ENCODE measurements at regions not wholly inside any gene's neighbourhood (a gene's known extent, or its start where the extent isn't known, plus 50 kb on each side); places are given as distances from the start of the nearest gene placed in this dataset.

GRCh38 chr4:178196751-178197374 lies 754.6 kb upstream of the AGA start:
- no peak for TF ChIP-seq POLR2A (IDR thresholded peaks at IDR 0.05)
- no peak for TF ChIP-seq CTCF (IDR thresholded peaks at IDR 0.05)
